Fibroblast of lung (primary cell): ENCODE measurements at regions not wholly inside any gene's neighbourhood (a gene's known extent, or its start where the extent isn't known, plus 50 kb on each side); places are given as distances from the start of the nearest gene placed in this dataset.
"Not testable (repeated sequence)": the region's sequence is repeated elsewhere in the genome, so short reads cannot be mapped to it uniquely, and the experiment has no call there.

Experiments
- DNase-seq, 2 donors: peaks; one replicate each; pipeline versions ENCODE4 v3.0.0 to v3.0.0-alpha.2; 2010; ENCODE audit warnings: low read depth in 2 of 2
- H2AFZ ChIP-seq: 2 replicates; pipeline ENCODE4 v1.5.1; 2012; ENCODE audit warnings: low read length, control low read depth, inconsistent platforms
- H3K27ac ChIP-seq: 2 replicates; pipeline ENCODE4 v1.5.1; 2011; ENCODE audit warnings: low read length, control low read depth; ENCODE audit not compliant: insufficient read depth
- H3K27me3 ChIP-seq: 2 replicates; pipeline ENCODE4 v1.5.1; 2011; ENCODE audit warnings: mild to moderate bottlenecking, low read length; ENCODE audit not compliant: control insufficient read depth, insufficient read depth
- H3K36me3 ChIP-seq: 2 replicates; pipeline ENCODE4 v1.5.1; 2011; ENCODE audit warnings: low read length; ENCODE audit not compliant: control insufficient read depth, insufficient read depth
- H3K4me1 ChIP-seq: 2 replicates; pipeline ENCODE4 v1.5.1; 2011; ENCODE audit warnings: low read length; ENCODE audit not compliant: control insufficient read depth, insufficient read depth; ENCODE audit errors: extremely low read depth
- H3K4me2 ChIP-seq: 2 replicates; pipeline ENCODE4 v1.5.1; 2011; ENCODE audit warnings: low read length, control low read depth; ENCODE audit not compliant: insufficient read depth; ENCODE audit errors: extremely low read depth
- H3K4me3 ChIP-seq, 4 experiments: fragments of 200-600 bp in 1 of 4; sonication (generic) in 1 of 4; replicated peaks in 1 of 4; 2 replicates each; pipeline ENCODE4 v1.5.1; 2011 to 2016; ENCODE audit warnings: low read length in 4 of 4, low read depth in 3 of 4, mild to moderate bottlenecking in 3 of 4, control low read depth in 2 of 4, inconsistent platforms in 1 of 4, mixed read lengths in 1 of 4; ENCODE audit not compliant: insufficient read depth in 1 of 4; ENCODE audit errors: control extremely low read depth in 1 of 4
- H3K79me2 ChIP-seq: 2 replicates; pipeline ENCODE4 v1.5.1; 2012; ENCODE audit warnings: mild to moderate bottlenecking, low read length, inconsistent platforms; ENCODE audit not compliant: control insufficient read depth, insufficient read depth
- H3K9ac ChIP-seq: 2 replicates; pipeline ENCODE4 v1.5.1; 2011; ENCODE audit warnings: mild to moderate bottlenecking, low read length, control low read depth; ENCODE audit not compliant: insufficient read depth
- H3K9me3 ChIP-seq: 2 replicates; pipeline ENCODE4 v1.5.1; 2012; ENCODE audit warnings: low read depth, low read length; ENCODE audit not compliant: control insufficient read depth, insufficient read depth
- H4K20me1 ChIP-seq: 2 replicates; pipeline ENCODE4 v1.5.1; 2011; ENCODE audit warnings: low read length; ENCODE audit not compliant: control insufficient read depth, insufficient read depth; ENCODE audit errors: extremely low read depth
- EZH2 ChIP-seq: IDR thresholded peaks from 2 replicates; pipeline ENCODE4 v1.5.1; 2012; ENCODE audit warnings: low read length, control low read depth, mild to moderate bottlenecking; ENCODE audit errors: missing control alignments
- TF ChIP-seq, protein P1 (sequence below), 2 donors: IDR thresholded peaks in 1 of 2; conservative IDR thresholded peaks in 1 of 2; 1 replicate in 1 of 2; 2 replicates in 1 of 2; pipeline ENCODE4 v1.5.1; 2011 to 2012; ENCODE audit warnings: low read length in 2 of 2, control low read depth in 1 of 2, inconsistent platforms in 1 of 2, low read depth in 1 of 2, mild to moderate bottlenecking in 1 of 2

DNA sequence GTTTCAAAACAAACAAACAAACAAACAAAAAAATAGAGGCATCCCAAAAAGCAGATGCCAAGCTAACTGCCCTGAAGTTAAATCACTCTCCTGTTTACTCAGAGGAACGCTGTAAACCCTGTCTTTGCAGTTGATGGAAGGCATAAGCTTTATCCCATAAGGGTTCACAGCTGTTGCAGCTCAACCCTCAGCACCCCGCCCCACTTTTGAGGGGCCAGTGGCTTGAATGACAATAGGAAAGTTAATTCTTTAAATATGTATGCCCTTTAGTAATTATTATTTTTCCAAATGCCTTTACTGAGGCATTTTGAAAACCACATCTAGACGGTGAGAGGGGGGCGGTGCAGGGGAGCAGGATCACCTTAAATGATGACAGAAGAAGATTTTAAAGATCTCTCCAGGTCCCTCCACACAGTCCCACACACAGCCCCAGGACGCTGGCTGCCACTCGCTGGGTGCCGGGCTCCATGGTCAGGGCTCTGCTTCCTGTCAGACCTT lies 272.1 kb downstream of the FAM43A start:
- no peaks in the 10 kb centered on the region for H3K27me3 ChIP-seq
- DNase-seq, result no peak
- H3K79me2 ChIP-seq, result no peaks in the 10 kb centered on the region
- H3K36me3 ChIP-seq, result no peaks in the 10 kb centered on the region
- TF ChIP-seq EZH2, result no peak
- TF ChIP-seq, protein P1, sequence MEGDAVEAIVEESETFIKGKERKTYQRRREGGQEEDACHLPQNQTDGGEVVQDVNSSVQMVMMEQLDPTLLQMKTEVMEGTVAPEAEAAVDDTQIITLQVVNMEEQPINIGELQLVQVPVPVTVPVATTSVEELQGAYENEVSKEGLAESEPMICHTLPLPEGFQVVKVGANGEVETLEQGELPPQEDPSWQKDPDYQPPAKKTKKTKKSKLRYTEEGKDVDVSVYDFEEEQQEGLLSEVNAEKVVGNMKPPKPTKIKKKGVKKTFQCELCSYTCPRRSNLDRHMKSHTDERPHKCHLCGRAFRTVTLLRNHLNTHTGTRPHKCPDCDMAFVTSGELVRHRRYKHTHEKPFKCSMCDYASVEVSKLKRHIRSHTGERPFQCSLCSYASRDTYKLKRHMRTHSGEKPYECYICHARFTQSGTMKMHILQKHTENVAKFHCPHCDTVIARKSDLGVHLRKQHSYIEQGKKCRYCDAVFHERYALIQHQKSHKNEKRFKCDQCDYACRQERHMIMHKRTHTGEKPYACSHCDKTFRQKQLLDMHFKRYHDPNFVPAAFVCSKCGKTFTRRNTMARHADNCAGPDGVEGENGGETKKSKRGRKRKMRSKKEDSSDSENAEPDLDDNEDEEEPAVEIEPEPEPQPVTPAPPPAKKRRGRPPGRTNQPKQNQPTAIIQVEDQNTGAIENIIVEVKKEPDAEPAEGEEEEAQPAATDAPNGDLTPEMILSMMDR (conservative IDR thresholded peaks at IDR 0.05 in 1 of 2, IDR thresholded peaks at IDR 0.05 in 1 of 2; ENCODE audit: low read depth in 1 of 2, low read length in 2 of 2), result no peak
- no peak overlapping the region for H3K9ac ChIP-seq
- no peak overlapping the region for H3K27ac ChIP-seq
- no peaks in the 10 kb centered on the region for H3K4me1 ChIP-seq
- H3K9me3 ChIP-seq, result no peaks in the 10 kb centered on the region
- no peak overlapping the region for H3K4me3 ChIP-seq
- H3K4me2 ChIP-seq, result no peak overlapping the region
- no peaks in the 10 kb centered on the region for H4K20me1 ChIP-seq
- H2AFZ ChIP-seq, result no peak overlapping the region

DNA sequence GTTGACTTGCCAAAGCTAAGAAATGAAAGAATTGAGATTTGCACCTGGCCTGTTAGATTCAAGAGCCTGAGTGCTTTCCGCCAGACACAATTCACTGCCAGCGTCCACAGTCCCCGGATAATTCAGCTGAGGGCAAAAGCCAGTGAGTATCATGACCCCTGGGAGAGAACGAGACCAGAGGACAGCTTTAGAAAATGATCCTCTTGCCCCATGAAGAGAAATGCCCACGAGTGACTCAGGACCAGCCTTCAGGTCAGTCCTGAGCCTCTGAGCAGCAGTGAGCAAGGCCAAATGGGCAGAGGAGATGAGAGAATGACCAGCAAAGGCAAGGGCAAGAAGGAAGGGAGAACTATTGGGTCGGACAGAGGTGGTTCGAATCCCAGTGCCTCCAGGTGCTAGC lies 273.5 kb downstream of the FAM43A start:
- no peak overlapping the region for H2AFZ ChIP-seq
- no peak overlapping the region for H3K4me3 ChIP-seq
- no peak for TF ChIP-seq EZH2
- TF ChIP-seq, protein P1 (conservative IDR thresholded peaks at IDR 0.05 in 1 of 2, IDR thresholded peaks at IDR 0.05 in 1 of 2; ENCODE audit: low read depth in 1 of 2, low read length in 2 of 2), result no peak
- H3K27me3 ChIP-seq, result no peaks in the 10 kb centered on the region
- H3K4me1 ChIP-seq, result no peaks in the 10 kb centered on the region
- no peaks in the 10 kb centered on the region for H3K36me3 ChIP-seq
- H3K9me3 ChIP-seq, result no peaks in the 10 kb centered on the region
- no peaks in the 10 kb centered on the region for H4K20me1 ChIP-seq
- no peak for DNase-seq
- no peak overlapping the region for H3K4me2 ChIP-seq
- no peaks in the 10 kb centered on the region for H3K79me2 ChIP-seq
- no peak overlapping the region for H3K9ac ChIP-seq
- H3K27ac ChIP-seq, result no peak overlapping the region

DNA sequence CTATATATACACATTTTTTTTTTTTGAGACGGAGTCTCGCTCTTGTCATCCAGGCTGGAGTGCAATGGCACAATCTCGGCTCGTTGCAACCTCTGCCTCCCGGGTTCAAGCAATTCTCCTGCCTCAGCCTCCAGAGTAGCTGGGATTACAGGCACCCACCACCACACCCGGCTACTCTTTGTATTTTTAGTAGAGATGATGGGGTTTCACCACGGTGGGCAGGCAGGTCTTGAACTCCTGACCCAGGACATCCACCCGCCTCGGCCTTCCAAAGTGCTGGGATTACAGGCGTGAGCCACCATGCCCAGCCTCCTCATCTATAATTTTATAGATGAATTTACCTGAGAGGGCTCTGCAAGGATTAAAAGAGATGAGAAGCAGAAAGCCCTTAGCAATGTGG lies 274.0 kb downstream of the FAM43A start:
- not testable (repeated sequence) for H4K20me1 ChIP-seq, H3K27ac ChIP-seq, H2AFZ ChIP-seq, H3K27me3 ChIP-seq, H3K9ac ChIP-seq, H3K4me2 ChIP-seq, H3K4me3 ChIP-seq, DNase-seq, H3K36me3 ChIP-seq, H3K9me3 ChIP-seq, H3K79me2 ChIP-seq, H3K4me1 ChIP-seq
